Smooth muscle cell (in vitro differentiated cells): ENCODE measurements at regions not wholly inside any gene's neighbourhood (a gene's known extent, or its start where the extent isn't known, plus 50 kb on each side); places are given as distances from the start of the nearest gene placed in this dataset. TPM values are rescaled to one million over a fixed set of nuclear protein-coding genes. Genes with fewer than 3 reads are reported as not detected.

ENCODE experiments used
- DNase-seq: peaks from one replicate; lab custom pipeline; 2025; ENCODE audit not compliant: unreplicated experiment; lab: John Stamatoyannopoulos, UW
- H2AFZ ChIP-seq: fragments of 200-600 bp; sonication (generic); 2 replicates; pipeline ENCODE4 v1.6.0; 2016; ENCODE audit warnings: antibody characterized with exemption, low read depth, mild to moderate bottlenecking
- H3F3A ChIP-seq: fragments of 200-600 bp; sonication (generic); 2 replicates; pipeline ENCODE4 v1.6.0; 2017; ENCODE audit warnings: antibody characterized with exemption, low read depth
- H3K27ac ChIP-seq: fragments of 200-600 bp; sonication (generic); 2 replicates; pipeline ENCODE4 v1.5.1; 2016; ENCODE audit warnings: low read depth, mild to moderate bottlenecking
- H3K27me3 ChIP-seq: fragments of 200-600 bp; sonication (generic); 2 replicates; pipeline ENCODE4 v1.6.1; 2016; ENCODE audit warnings: low read depth, mild to moderate bottlenecking
- H3K36me3 ChIP-seq: fragments of 200-600 bp; sonication (generic); 2 replicates; pipeline ENCODE4 v1.5.1; 2016; ENCODE audit warnings: low read depth
- H3K4me1 ChIP-seq: fragments of 200-600 bp; sonication (generic); 2 replicates; pipeline ENCODE4 v1.5.1; 2016; ENCODE audit warnings: low read depth
- H3K4me2 ChIP-seq: fragments of 200-600 bp; sonication (generic); 2 replicates; pipeline ENCODE4 v1.6.0; 2016; ENCODE audit warnings: mild to moderate bottlenecking
- H3K4me3 ChIP-seq: fragments of 200-600 bp; sonication (generic); 2 replicates; pipeline ENCODE4 v1.5.1; 2016; ENCODE audit warnings: mild to moderate bottlenecking
- H3K79me2 ChIP-seq: fragments of 200-600 bp; sonication (generic); 2 replicates; pipeline ENCODE4 v1.6.0; 2016; ENCODE audit warnings: low read depth, mild to moderate bottlenecking
- H3K9ac ChIP-seq: fragments of 200-600 bp; sonication (generic); 2 replicates; pipeline ENCODE4 v1.6.0; 2016; ENCODE audit warnings: low read depth
- H3K9me3 ChIP-seq: fragments of 200-600 bp; sonication (generic); replicated peaks from 2 replicates; pipeline ENCODE4 v1.5.1; 2016; ENCODE audit warnings: low read depth
- H4K20me1 ChIP-seq: fragments of 200-600 bp; sonication (generic); 2 replicates; pipeline ENCODE4 v1.6.0; 2016; ENCODE audit warnings: low read depth
- CTCF ChIP-seq: fragments of 200-600 bp; sonication (generic); IDR thresholded peaks from 2 replicates; pipeline ENCODE4 v1.5.1; 2017; ENCODE audit warnings: borderline replicate concordance, mild to moderate bottlenecking, antibody characterized with exemption; ENCODE audit not compliant: insufficient read depth, poor library complexity, severe bottlenecking
- WGBS: methylation state at CpG from one replicate; pipeline ENCODE4 v1.1.7; 2016; ENCODE audit warnings: low lambda C conversion rate; 5-methylcytosine and 5-hydroxymethylcytosine counted together
- small RNA-seq: library from RNA; depleted of rRNA; stranded (forward); fragments of <200 nt; gene quantifications from one replicate; pipeline ENCODE3, GENCODE V24; 2014

DNA sequence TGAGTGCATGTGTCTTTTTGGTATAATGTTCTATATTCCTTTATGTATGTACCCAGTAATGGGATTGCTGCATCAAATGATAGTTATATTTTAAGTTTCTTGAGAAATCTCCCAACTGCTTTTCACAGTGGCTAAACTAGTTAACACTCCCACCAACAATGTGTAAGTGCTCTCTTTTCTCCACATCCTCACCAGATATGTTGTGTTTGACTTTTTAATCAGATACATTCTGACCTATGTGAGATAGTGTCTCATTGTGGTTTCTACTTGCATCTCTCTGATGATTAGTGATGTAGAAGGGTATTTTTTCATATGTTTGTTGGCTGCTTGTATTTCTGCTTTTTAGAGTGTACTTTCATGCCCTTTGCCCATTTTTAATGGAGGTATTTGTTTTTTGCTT, 62.8 kb upstream of the ALG10B start:
- Histone ChIP-seq H3K36me3 (no peaks in the 10 kb centered on the region), H4K20me1 (no peaks in the 10 kb centered on the region), H2AFZ (no peak overlapping the region), H3K27ac (no peak overlapping the region), H3K4me2 (no peak overlapping the region), H3K9ac (no peak overlapping the region), H3F3A (no peaks in the 10 kb centered on the region), H3K79me2 (no peaks in the 10 kb centered on the region), H3K4me3 (no peak overlapping the region), H3K4me1 (no peaks in the 10 kb centered on the region), H3K9me3 (peaks cover 5% of the 10 kb centered on the region), H3K27me3 (no peaks in the 10 kb centered on the region)
- no peak for TF ChIP-seq CTCF
- DNase-seq, result no peak

DNA sequence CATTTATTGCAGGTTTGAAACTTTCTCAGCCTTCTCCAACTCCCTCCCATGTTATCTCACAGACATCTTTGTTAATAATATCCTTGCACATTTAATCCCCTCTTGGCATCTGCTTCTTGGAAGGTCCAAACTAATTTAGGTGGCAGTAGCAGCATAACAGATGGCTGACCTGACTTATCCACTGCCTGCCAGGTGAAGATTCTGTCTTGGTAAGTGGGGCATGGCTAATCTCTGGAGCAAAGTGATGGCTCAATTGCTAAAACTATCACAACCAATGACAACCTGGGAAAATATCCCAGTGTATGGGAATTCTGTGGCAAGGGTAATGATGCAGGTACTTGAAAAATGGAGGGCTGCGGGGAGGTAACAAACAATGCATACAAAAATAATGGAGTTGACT, 58.2 kb upstream of the ALG10B start:
- H3K27me3 ChIP-seq, result no peaks in the 10 kb centered on the region
- no peaks in the 10 kb centered on the region for H3K36me3 ChIP-seq
- no peak overlapping the region for H3K4me3 ChIP-seq
- no peak for DNase-seq
- no peak for TF ChIP-seq CTCF
- peaks cover 3% of the 10 kb centered on the region for H3K9me3 ChIP-seq
- H3K27ac ChIP-seq, result no peak overlapping the region
- H4K20me1 ChIP-seq, result no peaks in the 10 kb centered on the region
- H3K4me2 ChIP-seq, result no peak overlapping the region
- no peaks in the 10 kb centered on the region for H3K79me2 ChIP-seq
- 75% methylated on average over 1 of the region's 1 CpG for WGBS
- H3F3A ChIP-seq, result no peaks in the 10 kb centered on the region
- H2AFZ ChIP-seq, result no peak overlapping the region
- H3K9ac ChIP-seq, result no peak overlapping the region
- no peaks in the 10 kb centered on the region for H3K4me1 ChIP-seq

Small RNAs in the stretch of these regions (small RNA-seq; reads per million reads assigned to genes)
- gene RF01518, result not detected
- gene RNA5SP358, result 1.8 reads per million, percentile 41 among the genes with 10 or more reads in this experiment
- 0.21 reads per million for gene RNA5SP359
